SKM-1 (cell line): ENCODE measurements at regions not wholly inside any gene's neighbourhood (a gene's known extent, or its start where the extent isn't known, plus 50 kb on each side); places are given as distances from the start of the nearest gene placed in this dataset.

Source experiments
- DNase-seq: peaks from one replicate; lab custom pipeline; 2025; ENCODE audit not compliant: unreplicated experiment; lab: John Stamatoyannopoulos, UW

- DNase-seq = no peak
Observed at GRCh38 chr10:29021591-29021990, 267.3 kb upstream of the LYZL1 start.

GRCh38 chr10:29022513-29022912 lies 266.4 kb upstream of the LYZL1 start:
- no peak for DNase-seq

DNA sequence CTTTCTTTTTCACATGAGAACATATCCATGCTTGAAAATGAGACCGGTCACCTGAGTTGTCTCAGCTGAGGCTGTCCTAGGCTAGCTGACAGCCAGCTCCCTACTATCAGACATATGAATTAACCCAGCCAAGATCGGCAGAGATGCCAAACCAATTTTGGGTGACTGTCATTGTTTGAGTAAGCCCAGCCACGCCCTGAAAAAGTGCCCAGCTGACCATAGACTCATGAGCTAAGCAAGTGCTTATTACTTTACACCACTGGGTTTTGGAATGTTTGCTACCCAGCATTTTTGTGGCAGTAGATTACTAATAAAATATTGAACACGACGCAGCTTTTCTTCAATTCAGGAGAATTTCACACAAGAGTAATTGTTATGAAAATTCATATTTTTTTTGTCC lies 265.2 kb upstream of the LYZL1 start:
- no peak for DNase-seq

DNA sequence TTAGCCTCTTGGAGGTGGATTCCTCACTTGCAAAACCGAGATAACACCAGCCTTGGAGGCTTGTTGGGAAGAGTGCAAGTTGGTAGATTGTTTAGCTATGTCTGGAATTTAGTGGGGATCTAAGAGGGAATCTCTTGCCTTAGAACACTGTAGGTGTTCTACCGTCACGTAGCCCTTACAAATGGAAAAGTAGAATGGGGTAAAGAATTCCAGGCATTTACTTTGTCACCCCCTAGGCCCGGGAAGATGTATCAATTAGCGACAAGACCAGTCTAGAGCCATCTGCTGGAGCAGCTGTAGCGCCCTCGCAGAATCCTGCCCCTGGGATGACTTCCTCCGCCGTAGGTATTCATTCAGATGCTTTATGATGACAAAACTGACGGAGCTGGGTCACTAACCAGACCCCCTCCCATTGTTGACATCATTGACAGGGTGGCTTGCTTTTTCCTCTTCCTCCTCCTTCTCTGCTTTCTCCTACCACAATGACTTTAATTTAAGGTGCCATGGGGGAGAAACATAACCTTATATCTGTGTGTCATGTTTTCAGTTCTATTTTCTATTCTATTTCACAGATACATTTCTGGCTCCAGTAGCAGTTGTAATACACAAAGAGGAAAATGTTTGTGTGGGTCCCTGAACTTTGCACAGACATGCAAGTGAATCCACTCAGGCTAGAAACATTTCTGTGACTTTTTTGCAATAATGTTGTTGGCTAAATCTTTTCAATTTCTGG lies 262.6 kb upstream of the LYZL1 start:
- DNase-seq = no peak

DNA sequence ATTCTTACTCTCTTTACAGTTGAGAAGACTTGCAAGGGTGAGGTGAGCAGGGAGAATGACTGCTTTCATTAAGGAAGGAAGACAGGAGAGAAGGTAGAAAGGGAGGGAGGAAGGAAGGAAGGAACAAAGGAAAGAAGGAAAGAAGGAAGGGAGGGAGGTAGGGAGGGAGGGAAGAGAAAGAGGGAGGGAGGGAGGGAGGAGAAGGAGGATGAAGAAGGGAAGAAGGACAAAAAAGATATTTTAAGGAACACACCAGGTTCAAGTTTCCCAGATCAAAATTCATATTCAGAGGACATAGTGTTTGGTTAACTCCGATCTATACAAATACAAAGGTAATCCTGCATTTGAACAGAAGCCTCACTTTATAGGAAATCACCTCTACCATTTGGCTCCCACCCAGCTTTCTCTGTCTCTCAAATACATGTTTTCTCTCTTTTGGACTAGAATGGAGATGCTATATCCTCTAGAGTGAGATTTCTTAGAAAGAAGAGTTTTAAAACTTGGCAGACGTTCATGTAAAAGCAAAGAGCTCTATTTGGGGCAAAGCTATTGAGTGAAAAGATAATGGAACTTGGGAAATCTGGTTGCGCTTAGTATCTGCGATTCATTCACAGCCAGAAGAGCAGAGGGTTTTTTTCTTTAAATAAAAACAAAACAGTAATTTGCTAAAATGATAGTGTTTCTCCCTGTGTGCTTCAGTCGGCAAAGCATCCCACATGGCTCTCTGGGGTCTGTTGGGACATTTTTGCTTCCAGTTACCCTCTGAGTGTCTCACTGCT lies 261.9 kb upstream of the LYZL1 start:
- no peak for DNase-seq

DNA sequence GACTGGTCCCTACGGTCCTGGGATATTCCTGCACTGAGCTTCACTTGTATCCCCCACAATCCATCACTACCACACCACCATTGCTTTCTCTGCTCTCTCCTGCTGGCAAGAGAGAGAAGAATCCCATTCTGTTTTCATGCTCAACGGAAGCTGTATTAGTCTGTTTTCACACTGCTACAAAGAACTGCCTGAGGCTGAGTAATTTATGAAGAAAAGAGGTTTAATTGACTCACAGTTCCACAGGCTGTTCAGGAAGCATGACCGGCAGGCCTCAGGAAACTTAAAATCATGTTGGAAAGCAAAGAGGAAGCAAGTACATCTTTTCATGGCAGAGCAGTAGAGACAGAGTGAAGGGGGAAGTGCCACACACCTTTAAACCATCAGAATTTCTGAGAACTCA lies 260.4 kb upstream of the LYZL1 start:
- DNase-seq = no peak

- DNase-seq = no peak
Observed at GRCh38 chr10:29030900-29031299, 258.0 kb upstream of the LYZL1 start.

DNA sequence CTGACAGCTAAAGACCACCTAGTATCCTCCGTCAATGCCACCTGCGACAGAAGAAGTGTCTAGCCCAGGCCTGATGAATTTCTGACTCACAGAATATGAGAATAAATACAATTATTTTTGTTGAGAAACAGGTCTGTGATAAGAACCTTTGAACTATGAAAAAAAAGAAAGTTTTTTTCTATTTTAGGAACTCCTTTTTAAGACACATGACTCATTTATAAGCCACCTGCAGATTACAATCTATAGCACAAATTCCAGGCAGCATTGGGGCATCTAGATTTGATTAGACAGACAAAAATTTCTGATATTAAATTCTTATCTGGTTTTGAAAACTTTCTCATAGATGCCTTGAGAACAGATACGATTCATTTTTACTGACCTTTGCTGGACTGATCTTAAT lies 256.7 kb upstream of the LYZL1 start:
- DNase-seq = no peak

DNA sequence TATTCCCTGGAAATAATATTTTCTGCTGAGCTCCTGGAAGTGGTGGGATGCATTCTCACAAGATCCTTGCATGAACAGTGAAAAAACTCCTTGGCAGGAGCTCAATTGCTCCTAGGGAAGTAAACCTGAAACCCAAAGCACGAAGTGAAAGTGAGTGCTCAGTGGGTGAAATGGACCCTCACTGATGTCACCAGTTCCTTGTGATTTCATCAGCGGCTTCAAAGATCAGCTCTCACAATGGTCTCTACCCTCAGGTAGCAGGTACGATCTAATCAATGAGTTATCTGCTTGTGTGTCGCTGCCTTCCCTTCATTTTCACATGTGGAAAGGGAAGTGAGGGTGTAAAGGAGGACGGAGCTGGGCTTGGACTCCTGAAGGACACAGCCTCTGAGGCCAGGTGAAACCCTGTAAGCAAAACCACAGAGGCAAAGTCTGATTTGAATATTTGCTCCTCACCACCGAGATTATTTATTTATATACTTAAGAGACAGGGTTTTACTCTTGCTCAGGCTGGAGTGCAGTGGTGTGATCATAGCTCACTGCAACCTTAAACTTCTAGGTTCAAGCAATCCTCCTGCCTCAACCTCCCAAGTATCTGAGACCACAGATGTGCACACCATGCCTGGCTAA lies 255.4 kb upstream of the LYZL1 start:
- no peak for DNase-seq

GRCh38 chr10:29034592-29034991 lies 254.3 kb upstream of the LYZL1 start:
- no peak for DNase-seq

DNA sequence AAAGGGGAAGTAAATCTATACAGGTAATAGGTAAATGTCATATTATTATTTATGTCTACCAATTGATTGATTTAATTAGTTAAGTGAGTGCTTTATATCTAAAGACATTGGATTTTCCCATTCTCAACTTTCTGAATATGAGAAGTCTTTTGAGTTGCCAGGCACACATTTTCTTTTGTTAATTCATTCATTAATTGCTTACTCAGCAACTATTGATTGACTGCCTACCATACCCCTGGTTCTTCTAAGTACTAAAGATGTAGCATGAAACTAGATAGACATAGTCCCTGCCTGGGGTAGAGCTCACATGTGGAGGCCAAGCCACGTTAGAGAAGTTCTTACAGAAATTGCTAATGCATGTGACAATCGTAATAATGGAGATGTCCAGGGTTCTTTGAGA lies 253.1 kb upstream of the LYZL1 start:
- DNase-seq = no peak

DNA sequence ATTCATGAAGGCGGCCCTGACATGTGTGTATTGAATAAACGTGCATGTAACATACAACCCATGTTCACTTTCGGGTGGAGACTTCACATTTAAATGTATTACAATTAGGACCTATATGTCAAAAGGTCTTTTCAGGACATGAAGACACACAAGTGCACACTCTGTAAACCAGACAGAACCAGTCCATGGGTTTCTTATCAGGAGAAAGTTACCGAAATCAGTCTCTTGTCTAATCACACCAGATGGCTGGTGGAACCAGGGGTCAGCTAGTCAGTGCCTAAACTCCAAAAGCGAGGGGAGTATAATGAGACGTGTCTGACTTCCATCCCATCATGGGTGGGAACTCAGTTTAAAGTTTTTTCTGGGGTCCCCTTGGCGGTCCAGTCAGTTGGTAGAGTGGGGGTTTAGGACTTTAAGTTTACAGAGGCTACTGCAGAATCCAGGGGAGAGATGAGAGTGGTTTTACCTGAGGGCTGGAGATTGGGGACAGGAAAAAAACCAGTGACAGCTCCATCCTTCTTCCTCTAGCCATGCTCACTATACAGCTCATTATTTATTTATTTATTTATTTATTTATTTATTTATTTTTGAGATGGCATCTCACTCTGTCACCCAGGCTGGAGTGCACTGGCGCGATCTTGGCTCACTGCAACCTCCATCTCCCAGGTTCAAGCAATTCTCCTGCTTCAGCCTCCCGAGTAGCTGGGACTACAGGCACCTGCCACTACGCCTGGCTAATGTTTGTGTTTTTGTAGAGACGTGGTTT lies 251.3 kb upstream of the LYZL1 start:
- no peak for DNase-seq

GRCh38 chr10:29039091-29039490 lies 249.8 kb upstream of the LYZL1 start:
- no peak for DNase-seq

DNA sequence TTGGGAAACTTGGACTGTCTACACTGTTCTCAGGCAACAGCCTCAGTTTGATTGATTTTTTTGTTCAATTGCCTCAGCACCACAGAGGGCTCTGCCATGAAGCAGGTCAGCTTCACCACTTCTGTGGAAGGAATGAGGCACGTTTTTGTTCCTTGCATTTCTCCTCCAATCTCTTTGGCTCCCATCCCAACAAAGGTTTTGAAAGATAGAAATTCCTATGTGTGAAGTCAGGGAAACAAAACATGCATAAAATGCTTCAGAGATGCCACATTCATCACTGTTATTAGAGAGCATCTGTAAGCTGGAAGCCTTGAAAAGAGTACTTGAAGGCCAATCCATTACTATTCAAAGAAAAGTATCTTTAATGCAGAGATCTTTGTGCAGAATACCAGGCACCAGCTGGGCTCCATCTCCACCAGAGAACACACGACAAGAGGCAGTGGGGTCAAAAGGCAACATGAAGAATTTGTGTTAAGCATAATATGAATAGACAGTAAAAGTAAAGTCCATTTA lies 249.1 kb upstream of the LYZL1 start:
- no peak for DNase-seq

DNA sequence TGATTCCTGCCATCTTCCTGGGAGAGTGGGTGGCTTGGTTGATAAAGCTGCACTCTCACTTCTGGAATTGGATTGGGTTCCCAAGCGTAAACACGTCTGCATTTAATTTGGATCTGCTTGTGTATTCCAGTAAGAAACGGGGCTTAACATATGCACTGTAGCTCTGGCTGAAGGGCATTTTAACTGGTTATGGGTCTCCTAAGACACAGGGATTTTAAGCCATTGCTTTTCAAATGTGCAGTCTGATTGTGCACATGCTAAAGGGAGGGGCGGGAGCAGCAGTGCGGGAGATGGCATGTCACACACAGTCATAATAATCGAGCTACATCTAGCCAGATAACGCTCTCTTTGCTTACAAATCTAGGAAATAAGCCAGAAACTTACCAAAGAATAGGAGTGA lies 247.3 kb upstream of the LYZL1 start:
- no peak for DNase-seq

GRCh38 chr10:29048506-29048905 lies 240.4 kb upstream of the LYZL1 start:
- no peak for DNase-seq

DNA sequence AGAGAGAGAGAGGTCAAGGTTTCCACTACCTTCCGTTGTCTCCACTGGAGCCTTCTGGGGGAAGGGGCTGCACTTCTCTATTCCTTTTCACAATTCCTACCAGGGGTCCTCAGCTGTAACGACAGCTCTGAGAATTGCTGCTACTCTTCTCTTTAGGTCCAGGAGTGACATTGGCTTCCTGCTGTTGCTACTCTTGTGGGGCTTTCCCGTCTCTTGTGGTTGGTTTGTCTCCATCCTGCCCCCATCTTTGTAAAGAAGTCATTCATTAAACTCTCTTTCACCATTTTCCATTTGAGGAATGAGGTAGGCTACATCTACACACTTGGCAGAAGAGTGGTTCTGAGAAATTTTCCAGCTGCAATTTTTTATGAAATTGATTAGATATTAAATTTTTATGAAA lies 238.8 kb upstream of the LYZL1 start:
- DNase-seq = no peak

DNA sequence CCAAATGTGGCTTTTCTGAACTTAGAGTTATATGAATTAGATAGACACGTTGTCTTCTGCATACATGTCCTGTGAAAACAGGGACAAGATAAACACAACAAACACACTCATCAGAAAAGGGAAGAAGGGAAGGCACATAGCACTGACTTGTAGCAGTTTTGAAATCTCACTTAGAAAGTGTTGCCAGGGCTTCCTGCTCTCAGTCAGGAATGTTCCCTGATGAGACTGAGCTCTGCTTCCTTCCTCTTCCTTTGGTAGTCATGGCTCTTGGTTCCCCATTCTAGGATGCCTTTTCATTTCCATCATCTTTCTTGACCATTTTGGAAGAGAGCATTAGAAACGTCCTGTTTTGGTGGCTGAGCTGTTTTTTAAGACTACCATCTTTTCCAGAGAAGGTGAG lies 233.8 kb upstream of the LYZL1 start:
- peak; percentile 21 for DNase-seq

- DNase-seq = no peak
Observed at GRCh38 chr10:29056729-29057128, 232.1 kb upstream of the LYZL1 start.

- DNase-seq = no peak
Observed at GRCh38 chr10:29057822-29058331, 231.0 kb upstream of the LYZL1 start.
